Calu3 (cell line): ENCODE measurements at regions not wholly inside any gene's neighbourhood (a gene's known extent, or its start where the extent isn't known, plus 50 kb on each side); places are given as distances from the start of the nearest gene placed in this dataset.
"Not testable (repeated sequence)": the region's sequence is repeated elsewhere in the genome, so short reads cannot be mapped to it uniquely, and the experiment has no call there.

Experiments used
- BruUV-seq: library from RNA; stranded (reverse); fragments of 400-500 nt; replicated peaks from 2 replicates; lab custom pipeline; 2021; lab: Mats Ljungman, UMichigan
- CTCF ChIA-PET: fragments of 300-600 bp; sonication (Branson Sonifier 250); formaldehyde crosslinking; loops from one replicate; lab custom pipeline; 2022; ENCODE audit warnings: antibody characterized with exemption; lab: Charles Lee
- DNase-seq: peaks from one replicate; pipeline ENCODE4 v3.0.0; 2022
- H3K27ac Mint-ChIP-seq: one replicate; pipeline ENCODE4 v1.8.0; 2022; ENCODE audit warnings: mixed read lengths; ENCODE audit not compliant: unreplicated experiment
- H3K27me3 Mint-ChIP-seq: one replicate; pipeline ENCODE4 v1.8.0; 2022; ENCODE audit warnings: mixed read lengths; ENCODE audit not compliant: unreplicated experiment
- H3K36me3 Mint-ChIP-seq: one replicate; pipeline ENCODE4 v1.8.0; 2022; ENCODE audit warnings: mild to moderate bottlenecking, moderate library complexity, mixed read lengths; ENCODE audit not compliant: insufficient read depth, unreplicated experiment
- H3K4me1 Mint-ChIP-seq: one replicate; pipeline ENCODE4 v1.8.0; 2022; ENCODE audit warnings: mild to moderate bottlenecking, low read depth, mixed read lengths; ENCODE audit not compliant: unreplicated experiment
- H3K4me3 Mint-ChIP-seq: one replicate; pipeline ENCODE4 v1.8.0; 2022; ENCODE audit warnings: mild to moderate bottlenecking, low read depth, moderate library complexity, mixed read lengths; ENCODE audit not compliant: unreplicated experiment
- H3K9me3 Mint-ChIP-seq: one replicate; pipeline ENCODE4 v1.8.0; 2022; ENCODE audit warnings: low read depth, mixed read lengths; ENCODE audit not compliant: unreplicated experiment
- intact Hi-C: fragments of 100-400 bp; cut with micrococcal nuclease; formaldehyde crosslinking; loops from one replicate; pipeline ENCODE4 v1.10.0; 2022; ENCODE audit not compliant: unreplicated experiment
- TF ChIP-seq, protein P1 (sequence below): fragments of 200-600 bp; IDR thresholded peaks from one replicate; pipeline ENCODE4 v1.8.0; 2022; ENCODE audit warnings: antibody characterized with exemption; ENCODE audit not compliant: unreplicated experiment

DNA sequence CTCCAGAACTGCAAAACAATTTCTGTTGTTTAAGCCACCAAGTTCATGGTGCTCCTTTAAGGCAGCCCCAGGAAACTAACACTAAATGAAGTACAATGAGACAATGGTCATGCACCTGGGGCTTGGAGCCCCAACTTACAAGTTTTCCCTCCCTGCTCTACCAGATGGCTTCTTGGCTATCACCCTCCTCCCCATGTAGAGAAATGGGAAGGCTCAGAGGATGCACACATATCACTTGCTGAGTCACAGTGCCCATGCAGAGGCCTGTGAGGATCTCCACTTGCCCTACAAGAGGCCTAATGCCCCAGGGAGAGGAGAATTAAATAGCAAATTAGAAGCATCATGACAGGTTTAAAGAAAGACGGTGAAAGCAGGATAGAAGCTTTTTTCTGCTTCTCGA, 270.9 kb downstream of the TTC32 start:
- no TSS peak for BruUV-seq
- H3K9me3 Mint-ChIP-seq, result peaks cover 3% of the 10 kb centered on the region

DNA sequence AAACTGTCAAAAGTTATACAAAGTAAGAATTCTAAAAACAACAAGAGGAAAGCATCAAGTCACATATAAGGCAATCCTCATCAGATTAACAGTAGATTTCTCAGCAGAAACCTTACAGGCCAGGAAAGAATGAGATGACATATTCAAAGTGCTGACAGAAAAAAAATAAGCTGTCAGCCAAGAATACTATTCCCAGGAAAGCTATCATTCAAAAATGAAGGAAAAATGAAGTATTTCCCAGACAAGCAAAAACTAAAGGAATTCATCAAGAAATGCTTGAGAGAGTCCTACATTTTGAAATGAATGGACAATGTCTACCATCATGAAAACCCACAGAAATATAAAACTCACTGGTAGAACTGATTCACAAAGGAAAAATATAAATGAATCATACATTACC, 268.9 kb upstream of the OSR1 start:
- H3K36me3 Mint-ChIP-seq, result no peaks in the 10 kb centered on the region
- BruUV-seq, result no TSS peak
- TF ChIP-seq, protein P1, sequence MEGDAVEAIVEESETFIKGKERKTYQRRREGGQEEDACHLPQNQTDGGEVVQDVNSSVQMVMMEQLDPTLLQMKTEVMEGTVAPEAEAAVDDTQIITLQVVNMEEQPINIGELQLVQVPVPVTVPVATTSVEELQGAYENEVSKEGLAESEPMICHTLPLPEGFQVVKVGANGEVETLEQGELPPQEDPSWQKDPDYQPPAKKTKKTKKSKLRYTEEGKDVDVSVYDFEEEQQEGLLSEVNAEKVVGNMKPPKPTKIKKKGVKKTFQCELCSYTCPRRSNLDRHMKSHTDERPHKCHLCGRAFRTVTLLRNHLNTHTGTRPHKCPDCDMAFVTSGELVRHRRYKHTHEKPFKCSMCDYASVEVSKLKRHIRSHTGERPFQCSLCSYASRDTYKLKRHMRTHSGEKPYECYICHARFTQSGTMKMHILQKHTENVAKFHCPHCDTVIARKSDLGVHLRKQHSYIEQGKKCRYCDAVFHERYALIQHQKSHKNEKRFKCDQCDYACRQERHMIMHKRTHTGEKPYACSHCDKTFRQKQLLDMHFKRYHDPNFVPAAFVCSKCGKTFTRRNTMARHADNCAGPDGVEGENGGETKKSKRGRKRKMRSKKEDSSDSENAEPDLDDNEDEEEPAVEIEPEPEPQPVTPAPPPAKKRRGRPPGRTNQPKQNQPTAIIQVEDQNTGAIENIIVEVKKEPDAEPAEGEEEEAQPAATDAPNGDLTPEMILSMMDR, result no peak
- CTCF ChIA-PET, result no interaction called here
- no peak overlapping the region for H3K27ac Mint-ChIP-seq
- no peak for DNase-seq
- intact Hi-C loops, result no loop called here
- peaks cover 3% of the 10 kb centered on the region for H3K9me3 Mint-ChIP-seq
- no peak overlapping the region for H3K4me3 Mint-ChIP-seq
- H3K4me1 Mint-ChIP-seq, result no peaks in the 10 kb centered on the region
- no peaks in the 10 kb centered on the region for H3K27me3 Mint-ChIP-seq

More for the DNA sequence above, 270.9 kb downstream of the TTC32 start:
- DNase-seq, result no peak
- Mint-ChIP-seq H3K4me1 (no peaks in the 10 kb centered on the region), H3K4me3 (no peak overlapping the region), H3K27me3 (peaks cover 14% of the 10 kb centered on the region), H3K27ac (no peak overlapping the region), H3K36me3 (no peaks in the 10 kb centered on the region)
- intact Hi-C loops, result no loop called here
- CTCF ChIA-PET, result no interaction called here
- TF ChIP-seq, protein P1, result no peak

DNA sequence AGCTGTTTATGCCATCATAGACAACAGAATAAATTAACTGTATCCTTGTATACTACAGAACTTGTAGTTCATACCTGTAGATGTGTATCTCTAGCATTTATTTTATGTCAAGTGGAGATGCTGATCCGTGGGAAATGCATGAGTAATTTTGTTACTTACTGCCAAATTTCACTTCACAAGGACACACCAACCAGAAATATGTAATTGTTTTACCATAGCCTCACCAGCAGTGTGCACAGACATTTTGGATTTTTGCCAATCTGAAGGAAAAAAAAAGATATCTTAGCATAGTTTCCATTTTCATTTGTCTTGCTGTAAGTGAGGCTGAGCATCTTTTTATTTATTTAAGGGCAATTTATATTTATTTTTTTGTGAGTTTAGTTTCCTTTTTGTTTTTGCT, 265.1 kb upstream of the OSR1 start:
- no peak overlapping the region for H3K27ac Mint-ChIP-seq
- no peak overlapping the region for H3K4me3 Mint-ChIP-seq
- no peak for DNase-seq
- H3K36me3 Mint-ChIP-seq, result no peaks in the 10 kb centered on the region
- CTCF ChIA-PET, result no interaction called here
- TF ChIP-seq, protein P1, result no peak
- no TSS peak for BruUV-seq
- H3K9me3 Mint-ChIP-seq, result peaks cover 3% of the 10 kb centered on the region
- H3K27me3 Mint-ChIP-seq, result no peaks in the 10 kb centered on the region
- H3K4me1 Mint-ChIP-seq, result peaks cover under 1% of the 10 kb centered on the region
- intact Hi-C loops, result no loop called here

DNA sequence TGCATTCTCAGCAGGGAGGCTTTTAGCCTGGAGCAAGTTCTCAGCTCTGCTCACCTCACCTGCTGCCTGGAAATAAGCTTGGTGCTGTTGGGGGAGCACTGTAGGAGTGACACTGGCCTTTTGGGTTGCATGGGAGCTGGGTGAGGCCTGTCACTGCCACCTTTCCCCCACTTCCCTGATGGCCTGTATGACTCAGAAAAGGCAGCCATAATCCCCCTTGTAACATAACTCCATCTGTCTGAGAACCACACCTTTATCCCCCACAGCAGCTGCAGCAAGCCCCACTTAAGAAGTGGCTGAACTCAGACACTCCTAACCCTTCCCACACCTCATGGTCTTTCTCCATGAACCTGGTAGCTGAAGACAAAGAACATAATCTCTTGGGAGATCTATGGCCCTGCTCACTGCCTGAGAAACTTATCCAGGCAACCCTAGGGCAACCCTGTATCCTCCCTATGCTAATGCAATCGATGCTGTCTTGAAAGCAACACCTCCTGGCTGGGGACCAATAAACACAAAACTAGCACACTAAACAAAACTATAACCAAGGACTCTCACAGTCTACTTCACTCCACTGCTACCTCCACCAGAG, 258.9 kb upstream of the OSR1 start:
- CTCF ChIA-PET, result no interaction called here
- Mint-ChIP-seq H3K36me3 (no peaks in the 10 kb centered on the region), H3K27me3 (no peaks in the 10 kb centered on the region), H3K9me3 (peaks cover 5% of the 10 kb centered on the region), H3K4me3 (peak overlapping the region; percentile 4), H3K4me1 (peaks cover 27% of the 10 kb centered on the region), H3K27ac (peak overlapping the region; percentile 88)
- TF ChIP-seq, protein P1, result no peak
- peak; percentile 42 for DNase-seq
- intact Hi-C loops, result loop anchor here (5.0 kb wide), 1 partner anchor 75 kb away; no protein-coding TSS in a partner anchor
- no TSS peak for BruUV-seq

DNA sequence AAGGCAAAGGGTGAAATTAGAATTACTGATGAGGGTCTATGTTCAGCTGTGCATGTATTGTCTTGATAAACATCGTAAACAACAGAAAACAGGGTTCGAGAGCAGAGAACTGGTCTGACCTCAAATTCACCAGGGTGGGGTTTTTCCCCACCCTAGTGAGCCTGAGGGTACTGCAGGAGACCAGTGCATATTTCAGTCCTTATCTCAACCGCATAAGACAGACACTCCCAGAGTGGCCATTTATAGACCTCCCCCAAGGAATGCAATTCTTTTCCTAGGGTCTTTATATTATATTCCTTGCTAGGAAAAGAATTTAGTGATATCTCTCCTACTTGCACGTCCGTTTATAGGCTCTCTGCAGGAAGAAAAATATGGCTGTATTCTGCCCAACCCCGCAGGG, 257.0 kb upstream of the OSR1 start:
- intact Hi-C loops, result loop anchor here (5.0 kb wide), 1 partner anchor 73 kb away; no protein-coding TSS in a partner anchor
- CTCF ChIA-PET, H3K27me3 Mint-ChIP-seq, H3K36me3 Mint-ChIP-seq, H3K9me3 Mint-ChIP-seq, BruUV-seq, H3K27ac Mint-ChIP-seq, DNase-seq, H3K4me3 Mint-ChIP-seq: not testable (repeated sequence)
- H3K4me1 Mint-ChIP-seq, result peaks cover 38% of the 10 kb centered on the region
